Stimulated activated naive CD4-positive, alpha-beta T cell treated with Interleukin-2 at 50 U/mL for 16 hours (primary cell): ENCODE measurements at regions not wholly inside any gene's neighbourhood (a gene's known extent, or its start where the extent isn't known, plus 50 kb on each side); places are given as distances from the start of the nearest gene placed in this dataset.
"Not testable (repeated sequence)": the region's sequence is repeated elsewhere in the genome, so short reads cannot be mapped to it uniquely, and the experiment has no call there.

Source experiments
- DNase-seq: peaks from one replicate; lab custom pipeline; 2025; lab: John Stamatoyannopoulos, UW

GRCh38 chr2:136282251-136282650 lies 164.3 kb upstream of the CXCR4 start:
- DNase-seq = no peak

DNA sequence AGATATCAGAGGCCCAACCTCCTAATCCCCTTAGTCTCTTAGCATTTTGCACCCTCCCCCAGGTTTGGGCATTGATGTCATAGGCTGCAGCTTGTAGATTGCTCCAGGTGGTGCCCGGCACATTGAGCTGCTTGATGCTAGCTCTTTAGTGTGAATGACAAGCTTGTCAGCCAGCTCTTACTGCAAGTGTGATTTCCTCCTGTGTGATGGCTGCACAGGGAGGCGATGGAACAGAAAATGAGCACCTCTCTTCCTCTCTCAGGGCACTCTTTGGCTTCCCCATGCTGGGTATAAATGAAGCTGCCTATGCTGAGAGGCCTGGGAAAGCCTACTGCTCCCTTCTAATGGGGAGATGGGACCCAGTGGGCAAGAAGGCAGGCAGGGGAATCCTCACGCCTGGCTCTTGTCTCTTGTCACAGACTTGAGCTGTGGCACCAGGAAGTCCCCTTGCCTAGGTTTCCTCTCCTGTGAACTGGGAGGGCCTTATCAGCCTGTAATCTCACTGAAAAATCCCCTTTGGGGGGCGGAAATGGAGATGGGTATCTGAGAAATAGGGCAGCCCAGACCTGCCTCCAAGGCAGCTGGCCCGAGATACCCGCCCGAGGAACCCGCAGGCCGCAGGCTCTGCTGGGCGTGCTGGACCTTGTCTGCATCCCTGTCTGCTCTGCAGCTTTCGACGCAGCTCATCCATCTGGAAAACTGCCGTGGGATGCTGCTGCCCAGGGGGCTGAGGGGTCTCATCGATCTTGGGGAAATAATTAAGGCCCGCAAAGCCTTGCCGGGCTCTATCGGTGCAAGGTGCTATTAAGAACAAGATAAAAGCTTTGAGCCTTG lies 163.5 kb upstream of the CXCR4 start:
- peak; percentile 34 for DNase-seq

DNA sequence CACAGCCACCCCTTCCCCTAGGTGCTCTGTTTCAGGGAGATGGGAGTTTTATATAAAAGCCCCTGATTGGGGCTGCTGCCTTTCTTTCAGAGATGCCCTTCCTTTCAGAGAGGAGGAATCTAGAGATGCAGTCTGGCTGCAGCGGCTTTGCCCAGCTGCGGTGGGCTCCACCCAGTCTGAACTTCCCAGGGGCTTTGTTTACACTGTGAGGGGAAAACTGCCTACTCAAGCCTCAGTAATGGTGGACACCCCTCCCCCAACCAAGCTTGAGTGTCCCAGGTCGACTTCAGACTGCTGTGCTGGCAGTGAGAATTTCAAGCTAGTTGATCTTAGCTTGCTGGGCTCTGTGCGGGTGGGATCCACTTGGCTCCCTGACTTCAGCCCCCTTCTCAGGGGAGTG lies 148.4 kb upstream of the CXCR4 start:
- DNase-seq = not testable (repeated sequence)

- DNase-seq = no peak
Observed at GRCh38 chr2:136259551-136259950, 141.6 kb upstream of the CXCR4 start.

DNA sequence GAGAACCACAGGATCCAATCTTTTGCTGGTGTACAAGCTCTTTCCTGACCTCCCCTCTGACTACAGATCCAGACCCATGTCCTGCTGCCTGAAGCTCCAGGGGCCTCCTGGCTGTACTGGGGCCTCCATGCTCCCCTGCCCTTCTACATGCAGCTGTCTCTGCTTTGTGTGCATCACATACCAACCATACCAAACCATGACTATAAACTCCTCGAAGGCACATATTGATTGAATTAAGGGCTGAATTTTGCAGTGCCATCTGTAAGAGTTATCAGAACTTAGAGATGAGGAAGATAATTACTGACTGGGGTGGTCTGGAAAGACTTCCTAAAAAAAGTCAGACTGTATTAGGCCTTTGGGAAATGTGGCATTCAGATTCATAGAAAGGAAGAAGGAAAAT lies 139.9 kb upstream of the CXCR4 start:
- no peak for DNase-seq

DNA sequence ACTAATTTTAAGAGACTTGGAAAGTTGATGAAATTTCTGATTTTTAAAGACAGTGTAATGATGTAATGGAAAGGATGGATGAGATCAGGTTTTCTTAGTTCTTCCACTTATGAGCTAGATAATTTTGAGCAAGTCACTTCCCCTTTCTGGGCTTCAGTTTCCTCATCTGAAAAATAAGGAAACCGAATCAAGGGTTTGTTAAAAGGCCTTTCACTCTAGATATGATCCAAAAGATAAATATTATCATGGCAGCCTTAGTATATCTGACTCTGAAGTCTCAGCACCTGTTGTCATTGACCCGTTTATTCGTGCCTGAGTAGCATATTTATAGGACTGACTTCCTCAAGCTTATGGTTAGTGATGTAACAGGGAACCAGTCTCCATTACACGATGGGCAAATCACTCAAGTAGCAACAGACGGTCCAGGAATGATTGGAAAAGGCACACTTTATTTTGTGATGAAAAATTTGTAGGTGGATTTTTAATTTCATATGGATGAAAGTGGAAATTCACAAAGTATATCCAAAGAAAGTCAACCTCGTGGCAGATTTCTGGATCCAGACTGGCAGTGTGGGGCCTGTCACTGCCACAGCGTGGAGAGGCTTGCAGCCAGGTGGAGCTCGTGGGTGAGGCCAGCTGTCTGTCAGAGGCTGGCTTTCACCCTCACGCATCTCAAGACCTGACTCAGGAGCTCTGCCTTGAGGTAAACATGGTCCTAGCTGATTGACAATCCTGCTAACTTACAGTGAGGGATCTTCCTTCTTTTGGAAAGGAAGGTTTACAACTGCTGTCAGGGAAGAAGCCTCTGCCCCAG lies 137.9 kb upstream of the CXCR4 start:
- DNase-seq = no peak

DNA sequence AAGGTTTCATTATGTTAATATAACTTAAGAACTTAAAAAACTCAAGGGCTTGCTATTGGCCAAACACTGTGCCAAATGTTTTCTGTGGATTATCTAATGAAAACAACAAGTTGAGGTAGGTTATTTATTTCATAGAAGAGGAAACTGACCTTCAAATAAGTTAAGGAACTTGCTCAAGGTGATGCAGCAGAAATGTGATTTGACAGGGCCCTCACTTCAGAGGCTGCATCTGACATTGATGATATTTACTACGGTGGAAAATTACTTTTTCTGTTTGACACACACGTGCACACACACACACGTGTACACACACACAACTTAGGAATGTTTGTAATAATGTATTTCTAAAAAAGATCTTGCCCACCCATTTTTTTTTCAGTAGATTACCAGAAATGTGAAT lies 137.2 kb upstream of the CXCR4 start:
- no peak for DNase-seq

DNA sequence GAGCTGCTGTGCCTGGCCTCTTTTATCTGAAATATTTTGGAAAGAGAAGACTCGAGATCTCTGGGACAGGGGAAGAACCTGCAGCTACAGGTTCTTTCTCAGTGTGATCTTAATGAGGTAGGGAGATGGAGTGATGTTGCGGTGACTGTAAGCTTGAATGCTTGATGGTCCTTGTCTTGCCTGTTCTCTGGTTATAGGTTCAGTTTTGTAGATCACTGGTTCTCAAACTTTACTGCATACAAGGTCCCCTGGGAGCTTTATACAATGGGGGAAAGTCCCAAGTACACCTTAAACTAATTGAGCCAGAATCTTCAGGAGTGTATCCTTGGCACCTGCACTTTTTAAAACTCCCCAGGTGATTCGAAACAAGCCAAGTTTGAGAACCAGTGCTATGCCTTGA lies 136.7 kb upstream of the CXCR4 start:
- DNase-seq = no peak

- no peak for DNase-seq
Observed at GRCh38 chr2:136253288-136254004, 135.5 kb upstream of the CXCR4 start.

- DNase-seq = no peak
Observed at GRCh38 chr2:136251885-136252585, 134.1 kb upstream of the CXCR4 start.

DNA sequence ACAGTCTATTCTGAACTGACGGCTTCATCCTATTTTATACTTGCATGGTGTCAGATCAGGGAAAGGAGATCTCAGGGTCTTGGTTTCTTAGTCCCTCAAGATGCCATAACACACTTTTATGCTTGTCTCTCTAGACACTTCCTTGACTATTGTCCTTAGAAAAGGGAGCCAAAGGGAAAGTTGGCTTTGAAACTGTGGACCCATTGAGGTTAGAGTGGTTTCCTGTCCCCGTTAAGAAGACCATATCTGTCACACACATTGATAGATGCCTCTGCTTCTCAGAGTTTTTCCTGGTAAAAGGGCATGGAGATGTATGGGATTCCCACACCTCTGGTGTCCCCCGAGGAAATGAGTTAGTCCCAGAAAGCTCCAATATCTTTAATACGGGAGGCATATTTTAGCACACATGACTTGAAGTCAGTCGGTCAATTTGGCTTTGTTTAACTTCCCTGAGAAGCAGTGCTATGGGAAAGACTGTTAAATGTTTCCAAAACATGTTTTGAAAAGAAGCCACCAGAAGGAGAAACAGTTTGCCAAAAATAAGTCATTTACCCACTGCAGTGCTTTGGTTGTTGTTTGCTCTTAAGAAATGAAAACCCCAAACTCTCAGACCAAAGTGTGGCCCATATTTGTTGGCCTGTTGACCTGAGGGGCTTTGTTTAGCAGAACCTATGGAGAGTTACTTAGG lies 133.4 kb upstream of the CXCR4 start:
- DNase-seq = no peak

- no peak for DNase-seq
Observed at GRCh38 chr2:136250131-136250530, 132.2 kb upstream of the CXCR4 start.

- no peak for DNase-seq
Observed at GRCh38 chr2:136248907-136249306, 131.0 kb upstream of the CXCR4 start.

GRCh38 chr2:136248242-136248641 lies 130.3 kb upstream of the CXCR4 start:
- DNase-seq = no peak

GRCh38 chr2:136247204-136247950 lies 129.4 kb upstream of the CXCR4 start:
- peak; percentile 20 for DNase-seq

- DNase-seq = no peak
Observed at GRCh38 chr2:136246086-136246669, 128.2 kb upstream of the CXCR4 start.

- no peak for DNase-seq
Observed at GRCh38 chr2:136245211-136245610, 127.3 kb upstream of the CXCR4 start.

- no peak for DNase-seq
Observed at GRCh38 chr2:136244536-136244885, 126.6 kb upstream of the CXCR4 start.

GRCh38 chr2:136243638-136244535 lies 125.9 kb upstream of the CXCR4 start:
- DNase-seq = no peak
